ENCODE measurements at regions not wholly inside any gene's neighbourhood (a gene's known extent, or its start where the extent isn't known, plus 50 kb on each side); places are given as distances from the start of the nearest gene placed in this dataset.

DNA sequence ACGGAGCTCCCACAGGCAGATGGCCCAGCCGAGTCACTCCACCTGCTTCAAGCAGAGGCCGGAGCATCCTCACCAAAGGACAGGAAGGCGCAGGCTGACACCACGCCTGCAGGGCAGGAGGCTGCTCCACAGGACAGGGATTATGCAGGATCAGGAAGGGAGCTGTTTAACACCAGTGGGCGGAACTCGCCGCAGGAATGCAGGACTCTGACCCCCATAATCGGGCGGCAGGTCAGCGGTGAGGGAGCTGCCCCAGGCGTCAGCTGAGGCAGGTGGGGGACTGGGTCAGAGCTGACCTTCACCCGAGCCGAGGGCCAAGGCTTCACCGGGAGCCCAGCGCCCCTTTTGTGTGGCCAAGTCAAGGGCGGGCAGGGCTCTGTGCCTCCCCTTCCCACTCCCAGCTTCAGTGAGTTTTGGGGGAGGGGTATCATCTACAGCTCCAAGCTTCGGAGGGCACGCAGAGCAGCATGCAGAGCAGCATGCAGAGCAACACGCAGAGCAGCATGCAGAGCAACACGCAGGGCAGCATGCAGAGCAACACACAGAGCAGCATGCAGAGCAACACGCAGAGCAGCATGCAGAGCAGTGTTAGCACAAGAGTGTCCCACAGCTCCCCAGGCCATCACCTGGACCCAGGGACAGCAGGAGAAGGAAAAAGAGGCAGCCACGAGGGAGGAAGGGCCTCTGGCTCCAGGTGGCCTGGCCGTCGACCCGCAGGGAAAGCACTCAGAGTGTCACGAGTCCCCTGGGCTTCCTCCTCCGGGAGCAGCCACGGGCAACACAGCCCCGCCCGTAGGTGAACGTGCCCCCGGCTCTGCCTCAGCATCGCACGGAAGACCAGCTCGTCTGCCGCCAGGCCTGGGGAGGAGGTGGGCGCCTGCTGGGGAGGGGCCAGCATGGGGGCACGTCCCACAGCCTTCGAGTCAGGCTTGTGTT lies 151.7 kb upstream of the PPP2R2D start:
- no peak overlapping the region for H3K23ac ChIP-seq (ENCODE audit: low read length)
- H3K36me3 ChIP-seq (ENCODE audit: control insufficient read depth, insufficient read depth, low read length): no peaks in the 10 kb centered on the region
- no peak overlapping the region for H3K27ac ChIP-seq (ENCODE audit: low read depth, low read length)
- peak overlapping the region; percentile 58 for H3K56ac ChIP-seq (ENCODE audit: low read length)
- peaks cover 16% of the 10 kb centered on the region for H3K4me1 ChIP-seq (ENCODE audit: control insufficient read depth, low read depth, low read length)
- H2BK15ac ChIP-seq (replicated peaks; ENCODE audit: low read depth): no peak overlapping the region
- H3K79me1 ChIP-seq (ENCODE audit: low read length): no peaks in the 10 kb centered on the region
- DNase-seq: peak; percentile 65
- H4K8ac ChIP-seq (ENCODE audit: low read depth, low read length): no peak overlapping the region
- H3K18ac ChIP-seq (ENCODE audit: low read length): no peak overlapping the region
- H2BK120ac ChIP-seq (ENCODE audit: low read depth, low read length): no peak overlapping the region
- H2AK5ac ChIP-seq (ENCODE audit: low read length): no peak overlapping the region
- no peak overlapping the region for H3K9ac ChIP-seq (ENCODE audit: low read length)
- H3K27me3 ChIP-seq (ENCODE audit: insufficient read depth, low read length, poor library complexity): no peaks in the 10 kb centered on the region
- no peak overlapping the region for H3K4me3 ChIP-seq (ENCODE audit: low read length)
- no peak overlapping the region for H3K4ac ChIP-seq (ENCODE audit: low read depth, low read length)
- H3K79me2 ChIP-seq (ENCODE audit: control insufficient read depth, insufficient read depth, low read length): no peaks in the 10 kb centered on the region
- no peak overlapping the region for H4K5ac ChIP-seq (ENCODE audit: low read length)
- WGBS (ENCODE audit: extremely low coverage, insufficient coverage, low lambda C conversion rate): no CpG with 5 or more reads among the region's 40 CpGs
- H3K4me2 ChIP-seq (ENCODE audit: low read length): no peak overlapping the region
- H2BK5ac ChIP-seq (ENCODE audit: low read length): no peak overlapping the region

DNA sequence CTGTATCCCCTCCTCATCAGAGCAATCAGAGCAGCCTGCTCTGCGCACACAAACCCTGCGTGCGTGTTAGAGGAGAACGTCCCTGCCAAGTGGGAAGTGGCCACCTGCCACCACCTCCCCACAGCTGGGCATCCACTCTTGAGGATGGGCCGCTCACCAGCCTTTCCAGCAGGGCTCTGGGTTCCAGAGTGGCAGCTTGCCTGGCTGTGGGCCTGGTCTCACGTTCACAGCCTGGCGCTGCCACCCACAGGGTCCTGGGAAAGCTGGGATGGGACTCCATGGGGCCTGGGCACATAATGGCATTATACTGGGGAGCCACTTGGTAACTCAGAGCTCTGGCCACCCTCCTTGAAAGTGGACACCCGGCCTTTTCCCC lies 151.1 kb upstream of the PPP2R2D start:
- H3K79me2 ChIP-seq (ENCODE audit: control insufficient read depth, insufficient read depth, low read length): no peaks in the 10 kb centered on the region
- no peak overlapping the region for H3K4ac ChIP-seq (ENCODE audit: low read depth, low read length)
- no peak overlapping the region for H3K4me3 ChIP-seq (ENCODE audit: low read length)
- H2AK5ac ChIP-seq (ENCODE audit: low read length): no peak overlapping the region
- no peak overlapping the region for H3K9ac ChIP-seq (ENCODE audit: low read length)
- no peak overlapping the region for H3K18ac ChIP-seq (ENCODE audit: low read length)
- no peak overlapping the region for H2BK15ac ChIP-seq (replicated peaks; ENCODE audit: low read depth)
- WGBS (ENCODE audit: extremely low coverage, insufficient coverage, low lambda C conversion rate): no CpG with 5 or more reads among the region's 8 CpGs
- no peak overlapping the region for H2BK5ac ChIP-seq (ENCODE audit: low read length)
- no peak overlapping the region for H3K23ac ChIP-seq (ENCODE audit: low read length)
- H2BK120ac ChIP-seq (ENCODE audit: low read depth, low read length): no peak overlapping the region
- H3K56ac ChIP-seq (ENCODE audit: low read length): peak overlapping the region; percentile 58
- DNase-seq: no peak
- no peaks in the 10 kb centered on the region for H3K36me3 ChIP-seq (ENCODE audit: control insufficient read depth, insufficient read depth, low read length)
- no peaks in the 10 kb centered on the region for H3K27me3 ChIP-seq (ENCODE audit: insufficient read depth, low read length, poor library complexity)
- no peak overlapping the region for H4K8ac ChIP-seq (ENCODE audit: low read depth, low read length)
- H3K79me1 ChIP-seq (ENCODE audit: low read length): no peaks in the 10 kb centered on the region
- no peak overlapping the region for H4K5ac ChIP-seq (ENCODE audit: low read length)
- no peak overlapping the region for H3K27ac ChIP-seq (ENCODE audit: low read depth, low read length)
- H3K4me1 ChIP-seq (ENCODE audit: control insufficient read depth, low read depth, low read length): peaks cover 16% of the 10 kb centered on the region
- H3K4me2 ChIP-seq (ENCODE audit: low read length): no peak overlapping the region

DNA sequence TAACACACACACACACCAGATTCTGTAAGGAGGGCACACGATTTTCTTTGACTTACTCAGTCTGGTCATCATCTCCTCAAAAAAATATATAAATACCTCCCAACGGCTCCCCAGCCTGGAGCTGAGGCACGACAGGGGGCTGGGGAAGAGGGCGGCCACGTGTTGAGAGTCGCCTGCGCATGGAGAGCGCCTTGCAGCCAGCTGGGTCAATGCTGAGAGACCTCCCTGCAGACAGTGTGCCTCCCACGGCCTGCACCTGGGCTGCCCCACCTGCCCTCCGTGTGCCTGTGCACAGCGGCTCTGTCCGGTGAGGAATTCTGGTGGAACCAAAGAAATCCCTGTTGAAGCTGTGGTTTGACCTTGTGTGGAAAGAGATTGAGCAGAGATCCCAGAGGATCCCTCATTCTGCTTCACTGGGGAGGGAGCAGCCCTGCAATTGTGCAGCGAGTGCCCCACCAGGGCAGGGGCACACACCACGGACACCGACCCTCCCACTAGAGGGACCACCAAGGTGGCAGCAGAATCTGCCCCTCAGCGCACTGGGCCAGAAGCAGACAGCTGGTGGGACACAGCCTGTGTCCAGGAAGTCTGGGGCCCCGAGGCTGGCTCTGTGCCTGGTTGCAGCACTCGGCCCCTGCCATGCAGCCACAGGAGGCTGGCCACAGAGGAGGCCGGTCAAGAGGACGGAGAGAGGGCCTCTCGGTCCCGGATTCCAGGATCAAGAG lies 150.5 kb upstream of the PPP2R2D start:
- peak overlapping the region; percentile 4 for H3K56ac ChIP-seq (ENCODE audit: low read length)
- no peak overlapping the region for H3K27ac ChIP-seq (ENCODE audit: low read depth, low read length)
- H3K36me3 ChIP-seq (ENCODE audit: control insufficient read depth, insufficient read depth, low read length): no peaks in the 10 kb centered on the region
- H3K4me3 ChIP-seq (ENCODE audit: low read length): no peak overlapping the region
- H3K4ac ChIP-seq (ENCODE audit: low read depth, low read length): no peak overlapping the region
- no peak overlapping the region for H3K4me2 ChIP-seq (ENCODE audit: low read length)
- H3K9ac ChIP-seq (ENCODE audit: low read length): no peak overlapping the region
- H4K5ac ChIP-seq (ENCODE audit: low read length): no peak overlapping the region
- no peak overlapping the region for H2BK5ac ChIP-seq (ENCODE audit: low read length)
- H3K18ac ChIP-seq (ENCODE audit: low read length): no peak overlapping the region
- H4K8ac ChIP-seq (ENCODE audit: low read depth, low read length): no peak overlapping the region
- no peaks in the 10 kb centered on the region for H3K27me3 ChIP-seq (ENCODE audit: insufficient read depth, low read length, poor library complexity)
- H2BK120ac ChIP-seq (ENCODE audit: low read depth, low read length): no peak overlapping the region
- H3K4me1 ChIP-seq (ENCODE audit: control insufficient read depth, low read depth, low read length): peaks cover 16% of the 10 kb centered on the region
- H2AK5ac ChIP-seq (ENCODE audit: low read length): no peak overlapping the region
- WGBS (ENCODE audit: extremely low coverage, insufficient coverage, low lambda C conversion rate): no CpG with 5 or more reads among the region's 22 CpGs
- no peak overlapping the region for H3K23ac ChIP-seq (ENCODE audit: low read length)
- no peaks in the 10 kb centered on the region for H3K79me1 ChIP-seq (ENCODE audit: low read length)
- no peak overlapping the region for H2BK15ac ChIP-seq (replicated peaks; ENCODE audit: low read depth)
- DNase-seq: no peak
- H3K79me2 ChIP-seq (ENCODE audit: control insufficient read depth, insufficient read depth, low read length): no peaks in the 10 kb centered on the region

DNA sequence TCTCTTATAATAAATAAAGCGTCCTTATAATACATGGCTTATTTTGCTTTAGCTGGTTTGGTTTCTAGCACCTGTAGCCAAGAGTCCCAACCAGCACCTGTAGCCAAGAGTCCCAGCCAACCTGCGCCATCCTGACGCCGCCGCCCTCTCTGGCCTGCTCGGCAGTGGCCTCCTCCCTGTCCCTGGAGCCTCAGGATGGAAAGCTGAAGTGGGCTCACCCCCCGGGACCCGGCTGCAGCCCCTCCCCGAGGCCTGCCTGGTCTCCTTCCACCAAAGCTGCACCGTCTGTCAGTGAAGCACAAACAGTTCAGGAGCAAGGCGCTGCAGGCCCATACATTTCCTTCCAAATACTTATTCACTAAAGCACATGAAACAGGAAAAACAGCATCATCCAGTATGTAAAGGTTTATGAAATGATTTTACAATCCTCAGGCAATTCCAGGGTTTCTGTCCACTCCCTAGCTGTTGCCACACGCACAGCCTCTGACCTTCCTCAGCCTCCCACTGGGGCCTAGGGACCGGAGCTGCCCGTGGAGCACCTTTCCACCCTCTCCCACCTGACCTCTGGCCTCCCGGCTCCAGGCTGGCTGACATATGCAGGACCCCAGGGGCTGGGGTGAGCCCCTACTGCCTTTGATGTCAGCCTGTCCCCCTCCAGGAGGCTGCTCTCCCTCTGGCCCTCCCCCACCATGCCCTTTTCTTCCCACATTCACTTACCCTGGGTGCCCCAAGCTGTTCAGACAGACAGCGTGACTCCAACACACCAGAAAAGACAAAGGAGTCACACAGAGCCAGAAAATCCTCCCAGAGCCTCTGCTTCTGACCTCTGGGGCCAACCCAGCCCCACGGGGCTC lies 149.6 kb upstream of the PPP2R2D start:
- Histone ChIP-seq H3K4ac (ENCODE audit: low read depth, low read length) (peak overlapping the region; percentile 41), H2BK120ac (ENCODE audit: low read depth, low read length) (no peak overlapping the region), H4K5ac (ENCODE audit: low read length) (no peak overlapping the region), H3K79me1 (ENCODE audit: low read length) (no peaks in the 10 kb centered on the region), H2AK5ac (ENCODE audit: low read length) (no peak overlapping the region), H3K4me3 (ENCODE audit: low read length) (no peak overlapping the region), H3K4me1 (ENCODE audit: control insufficient read depth, low read depth, low read length) (peaks cover 16% of the 10 kb centered on the region), H3K56ac (ENCODE audit: low read length) (peak overlapping the region; percentile 80), H3K23ac (ENCODE audit: low read length) (no peak overlapping the region), H2BK15ac (replicated peaks; ENCODE audit: low read depth) (no peak overlapping the region), H3K79me2 (ENCODE audit: control insufficient read depth, insufficient read depth, low read length) (no peaks in the 10 kb centered on the region), H3K9ac (ENCODE audit: low read length) (peak overlapping the region; percentile 35), H2BK5ac (ENCODE audit: low read length) (peak overlapping the region; percentile 59), H3K27ac (ENCODE audit: low read depth, low read length) (peak overlapping the region; percentile 47), H4K8ac (ENCODE audit: low read depth, low read length) (no peak overlapping the region), H3K4me2 (ENCODE audit: low read length) (no peak overlapping the region), H3K18ac (ENCODE audit: low read length) (peak overlapping the region; percentile 25), H3K36me3 (ENCODE audit: control insufficient read depth, insufficient read depth, low read length) (no peaks in the 10 kb centered on the region), H3K27me3 (ENCODE audit: insufficient read depth, low read length, poor library complexity) (no peaks in the 10 kb centered on the region)
- WGBS (ENCODE audit: extremely low coverage, insufficient coverage, low lambda C conversion rate): no CpG with 5 or more reads among the region's 17 CpGs
- DNase-seq: no peak

DNA sequence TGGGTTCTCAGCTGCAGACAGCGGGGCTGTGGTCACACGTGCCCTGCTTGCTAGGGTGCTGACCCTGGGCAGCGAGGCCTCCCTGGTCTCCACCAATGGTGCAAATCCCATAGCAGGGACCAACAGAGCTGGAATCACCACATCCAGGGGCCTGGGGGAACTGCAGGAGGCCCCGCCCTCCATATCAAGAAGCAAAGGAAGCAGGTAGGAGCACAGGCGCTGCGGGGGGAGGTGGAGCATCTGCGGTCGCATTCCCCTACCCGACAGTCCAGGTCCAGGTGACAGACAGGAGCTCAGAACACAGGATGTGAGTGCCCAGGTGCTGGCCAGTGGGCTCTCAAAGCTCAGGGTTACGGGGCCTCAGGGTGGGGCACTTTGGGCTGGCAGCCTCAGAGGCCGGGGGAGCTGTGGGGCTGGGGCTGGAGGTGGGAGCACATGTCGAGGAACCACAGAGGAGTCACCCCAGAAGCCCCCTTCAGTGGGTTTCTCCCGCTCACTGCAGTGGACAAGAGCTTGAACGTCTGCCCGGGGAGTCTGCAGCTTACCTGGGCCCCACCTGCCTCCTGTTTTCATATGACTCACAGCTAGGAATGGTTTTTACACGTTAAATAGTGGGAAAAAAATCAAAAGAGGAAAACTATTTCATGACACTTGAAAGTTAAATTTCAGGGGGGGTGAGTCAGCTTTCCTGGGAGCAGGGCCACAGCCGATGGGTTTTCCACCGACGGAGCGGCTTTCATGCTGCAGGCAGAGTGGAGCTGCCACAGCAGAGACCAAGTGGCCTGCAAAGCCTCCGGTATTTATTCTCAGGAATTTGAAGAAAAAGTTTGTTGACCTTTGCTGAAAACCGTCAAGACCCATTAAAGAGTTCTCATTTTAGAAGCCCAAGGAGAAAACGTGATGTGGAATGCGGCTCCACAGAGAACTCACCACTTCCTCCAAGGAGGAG lies 148.7 kb upstream of the PPP2R2D start:
- H3K9ac ChIP-seq (ENCODE audit: low read length): no peak overlapping the region
- H3K4me1 ChIP-seq (ENCODE audit: control insufficient read depth, low read depth, low read length): peaks cover 16% of the 10 kb centered on the region
- peak overlapping the region; percentile 47 for H3K27ac ChIP-seq (ENCODE audit: low read depth, low read length)

More for the DNA sequence above, 148.7 kb upstream of the PPP2R2D start:
- no peak overlapping the region for H3K4me2 ChIP-seq (ENCODE audit: low read length)
- no peak overlapping the region for H2AK5ac ChIP-seq (ENCODE audit: low read length)
- no peak overlapping the region for H3K23ac ChIP-seq (ENCODE audit: low read length)
- no peaks in the 10 kb centered on the region for H3K27me3 ChIP-seq (ENCODE audit: insufficient read depth, low read length, poor library complexity)
- peak; percentile 73 for DNase-seq
- no peak overlapping the region for H2BK5ac ChIP-seq (ENCODE audit: low read length)
- H3K79me2 ChIP-seq (ENCODE audit: control insufficient read depth, insufficient read depth, low read length): no peaks in the 10 kb centered on the region
- no peak overlapping the region for H4K5ac ChIP-seq (ENCODE audit: low read length)
- H2BK15ac ChIP-seq (replicated peaks; ENCODE audit: low read depth): no peak overlapping the region
- H3K56ac ChIP-seq (ENCODE audit: low read length): peak overlapping the region; percentile 80
- no peak overlapping the region for H3K4ac ChIP-seq (ENCODE audit: low read depth, low read length)
- WGBS (ENCODE audit: extremely low coverage, insufficient coverage, low lambda C conversion rate): no CpG with 5 or more reads among the region's 24 CpGs
- no peak overlapping the region for H2BK120ac ChIP-seq (ENCODE audit: low read depth, low read length)
- no peak overlapping the region for H4K8ac ChIP-seq (ENCODE audit: low read depth, low read length)
- H3K4me3 ChIP-seq (ENCODE audit: low read length): no peak overlapping the region
- H3K36me3 ChIP-seq (ENCODE audit: control insufficient read depth, insufficient read depth, low read length): no peaks in the 10 kb centered on the region
- H3K18ac ChIP-seq (ENCODE audit: low read length): peak overlapping the region; percentile 25
- no peaks in the 10 kb centered on the region for H3K79me1 ChIP-seq (ENCODE audit: low read length)
